HepG2 (cell line): ENCODE measurements at regions not wholly inside any gene's neighbourhood (a gene's known extent, or its start where the extent isn't known, plus 50 kb on each side); places are given as distances from the start of the nearest gene placed in this dataset.

ENCODE experiments used
- ATAC-seq: fragments of 200-7000 bp; cut with Tn5 transposase; 3 replicates; pipeline ENCODE4 v1.9.1; 2020; ENCODE audit warnings: mild to moderate bottlenecking, moderate library complexity
- BruUV-seq: library from RNA; stranded (reverse); fragments of 400-500 nt; replicated peaks from 2 replicates; lab custom pipeline; 2021; lab: Mats Ljungman, UMichigan
- CTCF ChIA-PET: fragments of 300-600 bp; formaldehyde crosslinking; extraction: SDS; loops from one replicate; lab custom pipeline; 2021; ENCODE audit warnings: low total read pairs, inconsistent platforms, low intra/inter-chr PET ratio; lab: Yijun Ruan, JAX
- POLR2A ChIA-PET: fragments of 350-600 bp; sonication (Branson Sonifier 250); formaldehyde crosslinking; loops from one replicate; lab custom pipeline; 2020; ENCODE audit warnings: antibody characterized with exemption, inconsistent platforms; lab: Yijun Ruan, JAX
- DNase-seq: peaks from one replicate; pipeline ENCODE4 v3.0.0-alpha.2; 2015; ENCODE audit warnings: low spot score
- FAIRE-seq: peaks from 3 replicates; lab custom pipeline; 2011; peaks lifted over from hg19 to GRCh38; lab: Jason Lieb, UNC
- H2AFZ ChIP-seq: one replicate; pipeline ENCODE4 v1.6.1; 2011; ENCODE audit warnings: low read length, inconsistent platforms
- H3K27ac ChIP-seq: fragments of 300-600 bp; 3 replicates; pipeline ENCODE4 v1.8.0; 2011; ENCODE audit warnings: mixed run types, mild to moderate bottlenecking, mixed read lengths, low read length, inconsistent platforms; ENCODE audit not compliant: insufficient read depth; ENCODE audit errors: extremely low read length
- H3K27me3 ChIP-seq, 2 experiments: fragments of 200-600 bp in 1 of 2; 2 replicates in 1 of 2; 3 replicates in 1 of 2; pipeline versions ENCODE4 v1.6.0 to v1.8.0; 2011; ENCODE audit warnings: low read length in 2 of 2, mild to moderate bottlenecking in 2 of 2, moderate library complexity in 2 of 2, inconsistent platforms in 1 of 2; ENCODE audit not compliant: insufficient read depth in 2 of 2, control insufficient read depth in 1 of 2
- H3K36me3 ChIP-seq, 2 experiments: fragments of 200-600 bp in 1 of 2; replicated peaks in 1 of 2; 2 replicates in 1 of 2; 3 replicates in 1 of 2; pipeline versions ENCODE4 v1.5.1 to v1.8.0; 2011; ENCODE audit warnings: low read length in 2 of 2, inconsistent platforms in 1 of 2; ENCODE audit not compliant: insufficient read depth in 2 of 2, control insufficient read depth in 1 of 2
- H3K4me1 ChIP-seq: 2 replicates; pipeline ENCODE4 v1.5.1; 2012; ENCODE audit warnings: low read length, inconsistent platforms; ENCODE audit not compliant: insufficient read depth
- H3K4me2 ChIP-seq: 2 replicates; pipeline ENCODE4 v1.6.0; 2011; ENCODE audit warnings: low read depth, low read length, inconsistent platforms
- H3K4me3 ChIP-seq, 3 experiments: fragments of 200-600 bp in 1 of 3; sonication (generic), shearing (Covaris generic) in 1 of 3; replicated peaks in 1 of 3; 2 replicates each; pipeline ENCODE4 v1.5.1; 2011 to 2016; ENCODE audit warnings: low read length in 3 of 3, inconsistent platforms in 2 of 3, low read depth in 2 of 3, mild to moderate bottlenecking in 2 of 3, control low read depth in 1 of 3, mixed read lengths in 1 of 3; ENCODE audit not compliant: insufficient read depth in 1 of 3
- H3K79me2 ChIP-seq: one replicate; pipeline ENCODE4 v1.6.1; 2011; ENCODE audit warnings: low read length, inconsistent platforms; ENCODE audit not compliant: insufficient read depth
- H3K9ac ChIP-seq: 2 replicates; pipeline ENCODE4 v1.6.0; 2011; ENCODE audit warnings: mild to moderate bottlenecking, low read depth, low read length, inconsistent platforms; ENCODE audit not compliant: insufficient read depth
- H3K9me3 ChIP-seq: 2 replicates; pipeline ENCODE4 v1.5.1; 2012; ENCODE audit warnings: mild to moderate bottlenecking, low read length
- H4K20me1 ChIP-seq: 2 replicates; pipeline ENCODE4 v1.6.0; 2011; ENCODE audit warnings: inconsistent platforms, mild to moderate bottlenecking, low read length, moderate library complexity; ENCODE audit not compliant: insufficient read depth
- BCL3 ChIP-seq: sonication (generic); formaldehyde crosslinking; IDR thresholded peaks from 2 replicates; pipeline ENCODE4 v1.5.1; 2020; ENCODE audit warnings: mild to moderate bottlenecking, missing genetic modification reagents, moderate library complexity
- GTF3A ChIP-seq: sonication (generic); formaldehyde crosslinking; conservative IDR thresholded peaks from 2 replicates; pipeline ENCODE4 v1.4.0; 2020; ENCODE audit warnings: mild to moderate bottlenecking, missing genetic modification reagents
- RAD21 ChIP-seq: fragments of 450-650 bp; formaldehyde crosslinking; IDR thresholded peaks from 2 replicates; pipeline ENCODE4 v1.5.0; 2020; ENCODE audit warnings: mild to moderate bottlenecking
- REPIN1 ChIP-seq: sonication (generic); formaldehyde crosslinking; IDR thresholded peaks from 2 replicates; pipeline ENCODE4 v1.8.0; 2022; ENCODE audit warnings: missing genetic modification reagents, low read depth, mild to moderate bottlenecking, borderline replicate concordance
- SIX4 ChIP-seq: sonication (generic); formaldehyde crosslinking; IDR thresholded peaks from 2 replicates; pipeline ENCODE4 v1.4.0; 2020; ENCODE audit warnings: missing genetic modification reagents
- WGBS: methylation state at CpG from one replicate; pipeline ENCODE4 v1.1.6; 2017; ENCODE audit warnings: low lambda C conversion rate; 5-methylcytosine and 5-hydroxymethylcytosine counted together
- in situ Hi-C: cut with HindIII; loops from 2 replicates; pipeline ENCODE4 v1.10.0; 2017; ENCODE audit warnings: low pct_unique_long_range_greater_than_20kb; ENCODE audit not compliant: extremely low pct_ligation_motif_present
- intact Hi-C: fragments of 100-400 bp; cut with micrococcal nuclease; formaldehyde crosslinking; loops from one replicate; pipeline ENCODE4 v1.10.0; 2022; ENCODE audit not compliant: unreplicated experiment

- TF ChIP-seq BCL3 (CRISPR knock-in tag), result no peak
- no peak for TF ChIP-seq SIX4 (CRISPR knock-in tag)
- TF ChIP-seq RAD21 (CRISPR knock-in tag), result no peak
- no peak for TF ChIP-seq REPIN1 (CRISPR knock-in tag)
These were observed 276.6 kb downstream of the GADD45G start (continued) for GRCh38 chr9:89881431-89881830.

- ATAC-seq (no peak), DNase-seq (no peak), FAIRE-seq (no peak)
- no TSS peak for BruUV-seq
- H4K20me1 ChIP-seq, result no peaks in the 10 kb centered on the region
- no peaks in the 10 kb centered on the region for H3K79me2 ChIP-seq
- no peaks in the 10 kb centered on the region for H3K27me3 ChIP-seq
- no peak overlapping the region for H3K9ac ChIP-seq
- in situ Hi-C loops, result no loop called here
- WGBS, result 62% methylated on average over 7 of the region's 7 CpGs
- no peak overlapping the region for H3K4me2 ChIP-seq
- H3K27ac ChIP-seq, result no peak overlapping the region
- POLR2A ChIA-PET, result no interaction called here
- no peaks in the 10 kb centered on the region for H3K4me1 ChIP-seq
- H3K4me3 ChIP-seq, result no peak overlapping the region
- no peaks in the 10 kb centered on the region for H3K36me3 ChIP-seq
- intact Hi-C loops, result no loop called here
- H2AFZ ChIP-seq, result no peak overlapping the region
- CTCF ChIA-PET, result no interaction called here
- no peak for TF ChIP-seq GTF3A (CRISPR knock-in tag)
- H3K9me3 ChIP-seq, result no peaks in the 10 kb centered on the region
These were observed 278.1 kb downstream of the GADD45G start for GRCh38 chr9:89882930-89883361.
